ENCODE measurements at regions not wholly inside any gene's neighbourhood (a gene's known extent, or its start where the extent isn't known, plus 50 kb on each side); places are given as distances from the start of the nearest gene placed in this dataset.

- TF ChIP-seq EP300 (IDR thresholded peaks at IDR 0.05), result no peak
- no peak for TF ChIP-seq CTCF (IDR thresholded peaks at IDR 0.05)
These were observed 459.3 kb downstream of the MBD2 start for GRCh38 chr18:53765211-53765610.
